ENCODE measurements at regions not wholly inside any gene's neighbourhood (a gene's known extent, or its start where the extent isn't known, plus 50 kb on each side); places are given as distances from the start of the nearest gene placed in this dataset.
"Not testable (repeated sequence)": the region's sequence is repeated elsewhere in the genome, so short reads cannot be mapped to it uniquely, and the experiment has no call there.

DNA sequence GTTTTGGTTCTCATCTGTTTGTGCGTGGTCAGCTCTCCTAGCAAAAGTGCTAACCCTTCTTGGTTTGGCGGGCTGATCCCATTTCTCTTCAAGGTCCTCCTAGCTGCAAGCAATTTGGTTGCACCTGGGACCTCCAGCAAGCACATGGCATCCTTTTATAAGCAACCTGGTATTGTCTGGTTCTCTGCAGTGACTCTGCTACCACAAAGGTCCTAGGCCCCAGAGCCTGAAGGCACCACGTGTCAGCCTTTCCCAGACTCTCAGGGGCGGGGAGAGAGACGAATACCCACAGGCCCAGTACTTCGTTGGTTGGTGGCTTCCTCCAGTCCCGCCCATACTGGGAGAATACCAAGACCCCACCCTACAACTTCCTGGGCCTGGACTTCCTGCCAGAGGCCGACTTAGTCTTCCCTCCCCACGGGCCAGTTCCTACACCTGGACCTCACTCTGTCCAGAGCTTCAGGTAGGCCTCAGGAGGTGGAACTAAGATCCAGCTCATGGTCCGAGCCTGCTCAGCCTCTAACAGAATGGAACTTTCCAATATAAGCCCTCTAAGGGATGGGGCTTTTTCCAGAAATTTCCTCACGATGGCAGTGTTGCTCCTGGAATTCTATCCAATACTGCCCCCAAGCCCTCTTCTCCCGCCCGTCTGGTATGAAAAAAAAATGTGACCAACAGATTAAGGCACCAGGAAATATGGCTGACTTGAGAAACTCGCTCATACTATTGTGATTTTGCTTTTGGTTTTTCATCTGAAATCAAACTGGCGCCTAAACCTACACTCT, 192.5 kb upstream of the STK26 start:
- peak; percentile 88 for DNase-seq

DNA sequence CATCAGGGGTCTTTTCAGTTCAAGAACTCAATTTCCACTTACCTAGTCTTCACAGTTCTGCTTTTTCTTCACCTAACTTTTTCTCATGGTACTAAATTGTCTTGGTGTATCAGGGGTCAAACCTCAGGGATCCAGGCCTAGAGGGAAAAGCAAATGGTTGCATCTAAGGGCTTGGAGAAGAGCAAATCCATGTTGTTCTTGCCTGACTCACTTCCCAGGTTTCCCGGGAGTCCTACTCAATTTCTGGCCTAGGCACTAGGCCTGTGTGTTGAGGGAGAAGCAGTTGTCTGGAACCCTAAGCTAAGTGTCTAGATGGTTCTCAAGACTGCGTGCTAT, 191.9 kb upstream of the STK26 start:
- DNase-seq: no peak

GRCh38 chrX:131836161-131836560, 186.9 kb upstream of the STK26 start:
- no peak for DNase-seq

GRCh38 chrX:131837325-131837724, 185.8 kb upstream of the STK26 start:
- no peak for DNase-seq

DNA sequence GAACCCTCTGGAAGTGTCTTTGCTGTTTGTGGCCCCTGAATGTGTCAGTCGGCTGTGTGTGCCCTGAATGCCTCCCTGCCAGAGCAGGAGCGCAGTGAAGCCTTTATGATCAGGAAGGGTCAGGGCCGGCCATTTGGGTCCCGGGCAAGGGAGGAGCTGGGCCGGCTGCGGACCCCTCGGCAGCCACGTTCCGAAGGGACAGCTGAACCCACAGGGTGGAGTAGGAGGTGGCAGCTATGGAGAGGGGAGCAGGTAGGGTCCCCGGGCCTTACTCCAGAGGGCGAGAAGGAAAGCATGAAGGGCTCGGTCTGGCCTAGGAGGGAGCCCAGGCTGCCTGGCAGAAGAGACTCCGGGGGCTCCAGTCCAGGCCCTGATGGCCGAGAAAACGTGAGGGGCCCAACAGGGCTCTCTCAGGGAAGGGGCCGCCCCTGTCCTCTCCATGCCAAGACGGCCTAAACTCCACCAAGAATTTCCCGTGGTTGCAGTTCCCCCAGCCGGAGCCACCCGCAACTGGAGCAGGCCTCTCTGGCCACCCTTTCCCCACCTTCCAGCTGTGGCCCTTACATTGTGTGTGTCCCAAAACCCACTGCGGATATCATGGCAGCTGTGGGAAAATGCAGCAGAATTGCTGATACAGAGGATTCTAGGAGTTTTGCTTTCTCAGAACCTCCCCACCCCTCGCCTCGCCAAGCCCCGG, 182.2 kb upstream of the STK26 start:
- no peak for DNase-seq

DNA sequence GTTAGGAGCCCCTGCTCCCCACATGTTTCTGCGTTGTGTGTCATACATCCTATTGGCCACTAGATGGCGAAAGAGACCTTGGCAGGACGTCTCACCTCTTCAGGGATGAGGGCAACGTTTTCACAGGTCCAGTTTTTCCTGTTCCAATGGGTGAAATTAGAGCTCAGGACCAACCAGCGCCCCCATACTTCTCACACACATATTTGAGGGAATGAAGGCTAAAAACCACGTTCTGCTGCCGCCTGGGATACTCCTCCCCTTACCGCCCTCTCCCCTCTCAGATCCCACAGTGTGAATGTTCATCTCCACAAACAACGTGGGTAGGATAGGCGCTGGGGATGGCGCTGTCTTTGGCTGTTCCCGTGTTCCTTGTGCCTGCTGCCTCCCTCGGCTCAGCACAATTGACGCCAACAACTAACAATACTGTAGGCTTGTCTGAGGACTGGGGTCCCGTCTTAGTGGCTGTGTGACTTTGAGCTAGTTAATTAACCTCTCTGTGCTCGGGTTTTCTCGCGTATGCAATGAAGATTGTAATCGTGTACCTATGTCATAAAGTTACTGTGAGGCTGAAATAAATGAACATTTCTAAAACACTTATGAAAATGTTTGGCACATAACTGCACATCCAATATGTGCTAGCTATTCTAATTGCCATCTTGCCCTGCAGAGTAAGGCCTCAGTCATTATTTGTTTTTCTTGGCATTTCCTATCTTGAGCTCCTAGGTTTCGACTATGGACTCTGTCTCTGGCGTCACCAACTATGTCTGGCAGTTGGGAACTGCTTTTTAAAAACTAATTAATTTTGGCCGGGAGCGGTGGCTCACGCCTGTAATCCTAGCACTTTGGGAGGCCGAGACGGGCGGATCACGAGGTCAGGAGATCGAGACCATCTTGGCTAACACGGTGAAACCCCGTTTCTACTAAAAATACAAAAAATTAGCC, 181.3 kb upstream of the STK26 start:
- DNase-seq: peak; percentile 54

- DNase-seq: no peak
Measured at GRCh38 chrX:131843987-131844386, 179.1 kb upstream of the STK26 start.

DNA sequence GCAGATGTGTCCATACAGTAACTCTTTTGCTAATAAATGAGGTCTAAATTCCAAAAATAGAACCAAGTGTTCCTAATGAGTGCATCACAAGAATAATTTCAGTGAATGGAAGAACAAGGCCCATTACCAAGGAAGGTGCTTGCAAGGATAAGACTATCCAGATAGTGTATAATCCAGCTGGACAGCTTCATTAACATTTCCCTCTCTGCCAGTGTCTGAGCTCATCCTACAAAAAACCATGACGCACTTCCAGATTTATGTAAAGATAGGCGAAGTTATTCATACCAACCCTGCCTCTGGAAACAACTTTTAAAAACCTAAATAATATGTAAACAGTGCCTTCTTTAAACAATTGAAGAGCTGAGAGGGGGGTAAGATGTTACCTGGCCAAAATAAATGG, 177.9 kb upstream of the STK26 start:
- DNase-seq: no peak

GRCh38 chrX:131845771-131846170, 177.3 kb upstream of the STK26 start:
- no peak for DNase-seq

- DNase-seq: not testable (repeated sequence)
Measured at GRCh38 chrX:131850964-131851363, 172.1 kb upstream of the STK26 start.

- no peak for DNase-seq
Measured at GRCh38 chrX:131853440-131853839, 169.7 kb upstream of the STK26 start.

DNA sequence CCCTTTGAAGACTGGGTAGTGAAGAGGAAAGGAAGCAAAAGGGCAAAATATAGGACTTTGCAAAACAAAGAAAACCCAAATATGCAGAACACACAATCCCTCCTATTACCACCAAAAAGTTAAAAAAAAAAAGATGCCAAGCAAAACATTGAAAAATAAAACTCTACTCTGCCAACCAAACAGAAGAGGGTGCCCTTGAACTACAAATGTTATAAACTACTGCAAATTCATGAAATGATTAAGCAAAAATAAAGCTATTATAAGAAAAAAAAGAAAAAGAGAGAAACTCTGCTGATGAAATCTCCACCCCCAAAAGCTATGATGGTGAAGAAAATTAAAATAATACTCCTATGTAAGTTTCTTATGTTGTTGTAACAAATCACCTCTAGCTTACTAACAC, 168.5 kb upstream of the STK26 start:
- no peak for DNase-seq

DNA sequence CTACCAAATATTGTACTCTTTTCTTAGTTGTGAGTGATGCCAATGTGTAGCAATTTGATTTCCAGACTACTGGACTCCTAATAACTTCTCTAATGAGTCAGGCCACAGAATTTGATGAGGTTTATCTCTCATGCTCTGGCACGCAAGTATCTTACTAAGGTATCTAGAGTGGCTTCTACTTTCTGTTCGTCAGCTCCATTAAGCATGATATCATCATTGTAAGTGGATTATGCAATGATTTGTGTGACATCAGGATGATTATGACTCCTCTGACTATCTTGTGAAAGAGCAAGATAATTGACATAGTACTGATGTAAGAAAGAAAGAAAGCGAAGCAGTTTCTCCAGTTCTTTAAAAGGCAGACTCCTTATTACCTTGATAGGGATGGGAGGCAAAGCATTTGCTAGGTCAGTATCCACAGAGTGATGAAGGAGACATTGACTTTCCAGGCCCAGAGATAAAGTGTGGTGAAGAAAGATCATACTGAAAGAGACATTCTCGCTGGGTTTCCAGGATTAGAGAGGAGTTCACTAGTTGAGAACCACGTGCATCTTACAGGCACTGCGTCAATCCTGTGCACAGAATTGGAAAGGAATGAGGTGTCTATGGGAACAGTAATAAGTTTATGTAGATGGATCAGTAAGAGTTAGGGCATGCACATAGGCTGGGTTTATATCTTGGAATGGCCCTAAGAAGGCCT, 161.9 kb upstream of the STK26 start:
- DNase-seq: no peak

DNA sequence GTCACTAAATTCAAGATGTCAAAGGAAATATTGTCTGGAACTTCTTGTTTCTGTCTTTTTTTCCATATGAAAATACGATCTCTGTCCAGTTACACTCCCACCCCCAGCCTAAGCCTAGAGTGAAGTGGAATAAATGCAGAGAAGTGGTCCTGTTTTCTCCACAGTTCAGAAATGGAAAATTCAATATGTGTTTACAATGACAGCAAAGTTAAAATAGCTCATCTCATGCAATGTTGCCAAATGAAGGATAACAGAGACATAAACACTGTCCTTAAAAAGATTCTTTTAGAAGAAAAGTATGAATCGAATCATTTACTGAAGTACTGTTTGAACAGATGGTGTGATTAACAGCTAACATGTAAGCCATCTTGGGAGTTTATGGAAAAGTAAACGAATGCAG, 160.8 kb upstream of the STK26 start:
- DNase-seq: no peak

DNA sequence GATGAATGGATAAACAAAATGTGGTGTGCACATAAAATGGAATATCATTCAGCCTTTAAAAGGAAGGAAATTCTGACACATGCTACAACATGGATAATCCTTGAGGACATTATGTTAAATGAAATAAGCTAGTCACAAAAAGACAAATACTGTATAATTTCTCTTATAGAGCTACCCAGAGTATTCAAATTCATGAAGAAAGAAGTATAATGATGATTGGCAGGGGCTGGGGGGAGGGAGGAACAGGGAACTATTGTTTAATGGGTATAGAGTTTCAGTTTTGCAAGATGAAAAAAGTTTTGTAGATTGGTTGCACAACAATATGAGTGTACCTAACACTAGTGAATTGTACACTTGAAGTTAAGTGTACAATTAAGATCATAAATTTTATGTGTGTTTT, 153.9 kb upstream of the STK26 start:
- no peak for DNase-seq

DNA sequence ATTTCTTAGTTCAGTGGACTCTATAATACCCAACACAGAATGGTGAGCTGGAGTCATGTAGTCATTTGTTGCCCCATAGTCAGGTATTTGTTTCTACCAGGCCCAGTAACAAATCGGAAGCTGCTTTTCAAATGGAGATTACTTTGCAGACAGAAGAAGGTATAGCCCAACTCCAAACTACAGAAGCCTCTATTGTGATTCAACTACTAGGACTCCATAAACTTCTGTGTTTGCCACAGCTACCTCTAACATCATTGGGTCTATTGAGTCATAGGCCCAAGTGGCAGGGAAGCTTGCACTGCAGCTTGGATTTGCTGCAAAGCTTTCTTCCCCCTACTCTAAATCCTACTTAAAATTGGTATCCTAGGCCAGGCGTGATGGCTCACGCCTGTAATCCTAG, 148.8 kb upstream of the STK26 start:
- no peak for DNase-seq

DNA sequence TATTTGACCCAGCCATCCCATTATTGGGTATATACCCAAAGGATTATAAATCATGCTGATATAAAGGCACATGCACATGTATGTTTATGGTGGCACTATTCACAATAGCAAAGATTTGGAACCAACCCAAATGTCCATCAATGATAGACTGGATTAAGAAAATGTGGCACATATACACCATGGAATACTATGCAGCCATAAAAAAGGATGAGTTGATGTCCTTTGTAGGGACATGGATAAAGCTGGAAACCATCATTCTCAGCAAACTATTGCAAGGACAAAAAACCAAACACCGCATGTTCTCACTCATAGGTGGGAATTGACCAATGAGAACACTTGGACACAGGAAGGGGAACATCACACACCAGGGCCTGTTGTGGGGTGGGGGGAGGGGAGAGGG, 147.3 kb upstream of the STK26 start:
- not testable (repeated sequence) for DNase-seq

- no peak for DNase-seq
Measured at GRCh38 chrX:131881194-131881593, 141.9 kb upstream of the STK26 start.

DNA sequence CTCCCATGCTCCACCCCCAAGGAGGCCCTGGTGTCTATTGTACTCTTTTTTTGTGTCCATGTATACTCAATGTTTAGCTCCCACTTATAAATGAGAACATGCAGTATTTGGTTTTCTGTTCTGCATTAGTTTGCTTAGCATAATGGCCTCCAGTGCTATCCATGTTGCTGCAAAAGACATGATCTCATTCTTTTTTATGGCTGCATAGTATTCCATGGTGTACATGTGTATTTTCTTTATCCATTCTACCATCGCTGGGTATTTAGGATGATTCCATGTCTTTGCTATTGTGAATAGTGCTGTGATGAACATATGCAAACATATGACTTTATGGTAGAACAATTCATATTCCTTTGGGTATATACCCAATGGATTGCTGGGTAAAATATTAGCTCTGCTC, 138.1 kb upstream of the STK26 start:
- not testable (repeated sequence) for DNase-seq

- DNase-seq: not testable (repeated sequence)
Measured at GRCh38 chrX:131893857-131894256, 129.2 kb upstream of the STK26 start.

DNA sequence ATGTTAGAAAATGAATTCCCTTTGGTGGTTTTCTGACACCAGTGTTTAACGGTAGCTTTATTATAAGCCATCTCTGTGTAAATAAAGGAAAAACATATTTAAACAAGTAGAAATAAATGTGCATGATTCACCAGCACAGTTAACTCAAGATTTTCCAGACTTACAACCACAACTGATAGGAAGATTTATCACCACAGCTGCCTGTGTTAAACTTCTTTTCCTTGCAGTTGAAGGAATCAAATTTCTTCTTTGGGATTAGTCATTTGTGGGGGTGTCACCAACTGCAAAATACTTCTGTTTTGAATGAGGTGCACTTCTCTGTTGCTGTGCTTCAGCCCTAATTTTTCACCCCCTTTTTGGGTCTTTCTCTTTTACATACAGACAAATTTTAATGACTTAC, 128.1 kb upstream of the STK26 start:
- no peak for DNase-seq

- DNase-seq: no peak
Measured at GRCh38 chrX:131895807-131896206, 127.3 kb upstream of the STK26 start.

- no peak for DNase-seq
Measured at GRCh38 chrX:131901546-131901945, 121.6 kb upstream of the STK26 start.

Measured in NCI-H345 (cell line).